SK-N-MC (cell line): ENCODE measurements at regions not wholly inside any gene's neighbourhood (a gene's known extent, or its start where the extent isn't known, plus 50 kb on each side); places are given as distances from the start of the nearest gene placed in this dataset.
"Not testable (repeated sequence)": the region's sequence is repeated elsewhere in the genome, so short reads cannot be mapped to it uniquely, and the experiment has no call there.

Experiments
- DNase-seq: peaks from one replicate; pipeline ENCODE4 v3.0.0-alpha.2; 2011; ENCODE audit warnings: low read depth, low spot score
- H3K27ac ChIP-seq: fragments of 200-600 bp; sonication (generic); 2 replicates; pipeline ENCODE4 v1.5.1; 2016; ENCODE audit warnings: mixed run types
- H3K36me3 ChIP-seq: fragments of 200-600 bp; sonication (generic); 2 replicates; pipeline ENCODE4 v1.6.1; 2017; ENCODE audit warnings: antibody characterized with exemption, low read length, mixed read lengths; ENCODE audit not compliant: insufficient read depth
- H3K4me3 ChIP-seq: fragments of 200-600 bp; sonication (generic); 2 replicates; pipeline ENCODE4 v1.5.1; 2016
- H3K9ac ChIP-seq: fragments of 200-600 bp; sonication (generic); 2 replicates; pipeline ENCODE4 v1.8.0; 2017; ENCODE audit warnings: mixed run types, mixed read lengths; ENCODE audit not compliant: insufficient read length
- H3K9me3 ChIP-seq: fragments of 200-600 bp; sonication (generic); 2 replicates; pipeline ENCODE4 v1.6.1; 2017; ENCODE audit warnings: low read depth, mild to moderate bottlenecking, antibody characterized with exemption, low read length, moderate library complexity, mixed read lengths
- EZH2 ChIP-seq: fragments of 200-600 bp; sonication (generic); IDR thresholded peaks from one replicate; pipeline ENCODE4 v1.6.1; 2017; ENCODE audit warnings: antibody characterized with exemption
- FOXP2 ChIP-seq: optimal IDR thresholded peaks from 2 replicates; pipeline ENCODE3; 2011; ENCODE audit warnings: mild to moderate bottlenecking, moderate library complexity; ENCODE audit not compliant: insufficient read depth; ENCODE audit errors: extremely low read length, control extremely low read depth
- POLR2AphosphoS5 ChIP-seq: IDR thresholded peaks from 2 replicates; pipeline ENCODE4 v1.6.1; 2012; ENCODE audit warnings: mild to moderate bottlenecking, low read depth, low read length, borderline replicate concordance

GRCh38 chr19:5282901-5283300 lies 57.7 kb downstream of the PTPRS start:
- Histone ChIP-seq H3K27ac (no peak overlapping the region), H3K36me3 (peaks cover 24% of the 10 kb centered on the region; the same call in 1 of the 2 replicates)

GRCh38 chr19:5281588-5281987 lies 59.0 kb downstream of the PTPRS start:
- H3K36me3 ChIP-seq, result peaks cover 23% of the 10 kb centered on the region; the same call in 1 of the 2 replicates
- no peak overlapping the region for H3K4me3 ChIP-seq
- H3K9ac ChIP-seq, result no peak overlapping the region
- no peak for DNase-seq
- no peak overlapping the region for H3K27ac ChIP-seq
- no peaks in the 10 kb centered on the region for H3K9me3 ChIP-seq
- TF ChIP-seq EZH2, result no peak
- no peak for TF ChIP-seq POLR2AphosphoS5
- TF ChIP-seq FOXP2, result no peak

More at GRCh38 chr19:5282901-5283300, 57.7 kb downstream of the PTPRS start:
- TF ChIP-seq FOXP2 (no peak), POLR2AphosphoS5 (no peak), EZH2 (no peak)
- H3K4me3 ChIP-seq, result no peak overlapping the region
- no peaks in the 10 kb centered on the region for H3K9me3 ChIP-seq
- no peak for DNase-seq
- H3K9ac ChIP-seq, result no peak overlapping the region

GRCh38 chr19:5275668-5276067 lies 64.9 kb downstream of the PTPRS start:
- H3K9me3 ChIP-seq, H3K9ac ChIP-seq, DNase-seq, H3K4me3 ChIP-seq, H3K27ac ChIP-seq: not testable (repeated sequence)
- H3K36me3 ChIP-seq, result peaks cover 34% of the 10 kb centered on the region; the same call in 1 of the 2 replicates

- H3K9ac ChIP-seq, result no peak overlapping the region
- no peak overlapping the region for H3K4me3 ChIP-seq
- no peak for TF ChIP-seq POLR2AphosphoS5
- no peak for TF ChIP-seq FOXP2
- no peak for TF ChIP-seq EZH2
- no peak for DNase-seq
- H3K36me3 ChIP-seq, result peaks cover 35% of the 10 kb centered on the region; the same call in 1 of the 2 replicates
- no peak overlapping the region for H3K27ac ChIP-seq
- H3K9me3 ChIP-seq, result no peaks in the 10 kb centered on the region
These were observed 66.8 kb downstream of the PTPRS start for GRCh38 chr19:5273782-5274181.

GRCh38 chr19:5271145-5271544 lies 69.5 kb downstream of the PTPRS start:
- no peak for DNase-seq
- Histone ChIP-seq H3K36me3 (peaks cover 35% of the 10 kb centered on the region; the same call in 1 of the 2 replicates), H3K9ac (no peak overlapping the region), H3K4me3 (no peak overlapping the region), H3K9me3 (no peaks in the 10 kb centered on the region), H3K27ac (no peak overlapping the region)
- TF ChIP-seq EZH2 (no peak), POLR2AphosphoS5 (no peak), FOXP2 (no peak)

- no peaks in the 10 kb centered on the region for H3K9me3 ChIP-seq
These were observed 70.7 kb downstream of the PTPRS start for GRCh38 chr19:5269926-5270325.

GRCh38 chr19:5269279-5269678 lies 71.3 kb downstream of the PTPRS start:
- Histone ChIP-seq H3K9me3 (no peaks in the 10 kb centered on the region), H3K27ac (no peak overlapping the region), H3K4me3 (no peak overlapping the region), H3K36me3 (peaks cover 39% of the 10 kb centered on the region; the same call in 1 of the 2 replicates), H3K9ac (no peak overlapping the region)
- DNase-seq, result no peak
- TF ChIP-seq POLR2AphosphoS5, result no peak
- no peak for TF ChIP-seq EZH2
- TF ChIP-seq FOXP2, result no peak

More at GRCh38 chr19:5269926-5270325, 70.7 kb downstream of the PTPRS start:
- no peak overlapping the region for H3K9ac ChIP-seq
- no peak overlapping the region for H3K4me3 ChIP-seq
- peaks cover 36% of the 10 kb centered on the region; the same call in 1 of the 2 replicates for H3K36me3 ChIP-seq
- no peak for DNase-seq
- H3K27ac ChIP-seq, result no peak overlapping the region
- no peak for TF ChIP-seq FOXP2
- no peak for TF ChIP-seq POLR2AphosphoS5
- TF ChIP-seq EZH2, result no peak

GRCh38 chr19:5268801-5269200 lies 71.8 kb downstream of the PTPRS start:
- Histone ChIP-seq H3K9me3 (no peaks in the 10 kb centered on the region), H3K27ac (no peak overlapping the region), H3K9ac (no peak overlapping the region), H3K4me3 (no peak overlapping the region), H3K36me3 (peaks cover 40% of the 10 kb centered on the region; the same call in 1 of the 2 replicates)
- DNase-seq, result no peak
- TF ChIP-seq FOXP2 (no peak), EZH2 (no peak), POLR2AphosphoS5 (no peak)

GRCh38 chr19:5265260-5265659 lies 75.4 kb downstream of the PTPRS start:
- no peak for DNase-seq
- Histone ChIP-seq H3K27ac (no peak overlapping the region), H3K36me3 (peaks cover 36% of the 10 kb centered on the region; the same call in 1 of the 2 replicates), H3K9ac (no peak overlapping the region), H3K4me3 (no peak overlapping the region), H3K9me3 (no peaks in the 10 kb centered on the region)
- TF ChIP-seq POLR2AphosphoS5 (no peak), EZH2 (no peak), FOXP2 (no peak)
